K562 (cell line): ENCODE measurements at regions not wholly inside any gene's neighbourhood (a gene's known extent, or its start where the extent isn't known, plus 50 kb on each side); places are given as distances from the start of the nearest gene placed in this dataset.

ENCODE experiments used
- BACH1 ChIP-seq: fragments of 200-800 bp; sonication (Bioruptor generic); IDR thresholded peaks from 2 replicates; pipeline ENCODE4 v1.6.1; 2016; ENCODE audit warnings: missing genetic modification characterization, missing compliant biosample characterization
- CC2D1A ChIP-seq: fragments of 450-650 bp; IDR thresholded peaks from 2 replicates; pipeline ENCODE4 v1.6.1; 2017; ENCODE audit warnings: mild to moderate bottlenecking
- CEBPG ChIP-seq, 3 experiments: fragments of 200-800 bp in 1 of 3; sonication (Bioruptor generic) in 1 of 3; sonication (generic) in 1 of 3; formaldehyde crosslinking in 1 of 3; IDR thresholded peaks in 2 of 3; conservative IDR thresholded peaks in 1 of 3; 2 replicates each; pipeline versions ENCODE4 v1.6.1 to v1.8.0; 2016 to 2022; ENCODE audit warnings: missing compliant biosample characterization in 2 of 3, missing genetic modification characterization in 2 of 3, mild to moderate bottlenecking in 1 of 3, missing genetic modification reagents in 1 of 3
- CREBBP ChIP-seq: IDR thresholded peaks from one replicate; pipeline ENCODE4 v1.6.1; 2012; ENCODE audit warnings: low read depth, mild to moderate bottlenecking, control low read depth, inconsistent platforms, low read length
- DACH1 ChIP-seq: fragments of 450-650 bp; IDR thresholded peaks from 2 replicates; pipeline ENCODE4 v1.6.1; 2018; ENCODE audit not compliant: partially characterized antibody
- HDGF ChIP-seq: fragments of 450-650 bp; IDR thresholded peaks from 2 replicates; pipeline ENCODE4 v1.6.1; 2016
- HIVEP1 ChIP-seq: fragments of 250-450 bp; sonication (Bioruptor Pico); IDR thresholded peaks from 2 replicates; pipeline ENCODE4 v1.4.0; 2020; ENCODE audit warnings: mild to moderate bottlenecking
- HNRNPH1 ChIP-seq: fragments of 200-400 bp; formaldehyde crosslinking; optimal IDR thresholded peaks from 2 replicates; pipeline ENCODE3; 2017; ENCODE audit warnings: low read depth, mild to moderate bottlenecking, low read length, moderate library complexity
- HOXB6 ChIP-seq: fragments of 250-450 bp; sonication (Bioruptor Pico); IDR thresholded peaks from 2 replicates; pipeline ENCODE4 v1.5.1; 2022; ENCODE audit warnings: mild to moderate bottlenecking, borderline replicate concordance
- JUNB ChIP-seq: fragments of 450-650 bp; formaldehyde crosslinking; conservative IDR thresholded peaks from 2 replicates; pipeline ENCODE4 v1.4.0; 2020; ENCODE audit warnings: mild to moderate bottlenecking
- KHSRP ChIP-seq: fragments of 450-650 bp; IDR thresholded peaks from 2 replicates; pipeline ENCODE4 v1.6.1; 2017
- PCBP1 ChIP-seq: fragments of 200-400 bp; formaldehyde crosslinking; IDR thresholded peaks from 2 replicates; pipeline ENCODE4 v1.6.1; 2018; ENCODE audit warnings: mild to moderate bottlenecking, low read depth, low read length; ENCODE audit not compliant: poor library complexity, severe bottlenecking
- SIRT6 ChIP-seq: IDR thresholded peaks from one replicate; pipeline ENCODE4 v1.6.1; 2012; ENCODE audit warnings: low read depth, mild to moderate bottlenecking, control low read depth, inconsistent platforms, low read length, moderate library complexity
- SMAD2 ChIP-seq: fragments of 150-350 bp; IDR thresholded peaks from 2 replicates; pipeline ENCODE4 v1.6.1; 2014; ENCODE audit warnings: low read depth, mild to moderate bottlenecking, low read length
- SMARCE1 ChIP-seq: fragments of 450-650 bp; IDR thresholded peaks from 2 replicates; pipeline ENCODE4 v1.7.1; 2016; ENCODE audit warnings: mild to moderate bottlenecking
- TCF7L2 ChIP-seq: fragments of 150-350 bp; IDR thresholded peaks from 2 replicates; pipeline ENCODE4 v1.6.1; 2016; ENCODE audit warnings: low read depth, mild to moderate bottlenecking, low read length, moderate library complexity
- TCFL5 ChIP-seq: fragments of 250-450 bp; sonication (Bioruptor Pico); conservative IDR thresholded peaks from 2 replicates; pipeline ENCODE4 v1.6.1; 2021; ENCODE audit warnings: mild to moderate bottlenecking, moderate library complexity, matching md5 sums
- TFAM ChIP-seq: fragments of 250-450 bp; sonication (Bioruptor Pico); conservative IDR thresholded peaks from 2 replicates; pipeline ENCODE4 v1.5.0; 2021; ENCODE audit warnings: mild to moderate bottlenecking, moderate library complexity
- ZFP30 ChIP-seq: fragments of 250-450 bp; sonication (Bioruptor Pico); IDR thresholded peaks from 2 replicates; pipeline ENCODE4 v1.8.0; 2022; ENCODE audit warnings: moderate library complexity, mild to moderate bottlenecking, inconsistent platforms, borderline replicate concordance
- ZFPM2 ChIP-seq: fragments of 250-450 bp; sonication (Bioruptor Pico); IDR thresholded peaks from 2 replicates; pipeline ENCODE4 v1.5.1; 2022; ENCODE audit warnings: mild to moderate bottlenecking
- ZNF121 ChIP-seq: sonication (generic); formaldehyde crosslinking; conservative IDR thresholded peaks from 2 replicates; pipeline ENCODE4 v1.8.0; 2022; ENCODE audit warnings: missing genetic modification reagents
- ZNF263 ChIP-seq: sonication (generic); formaldehyde crosslinking; IDR thresholded peaks from 2 replicates; pipeline ENCODE4 v1.8.0; 2022; ENCODE audit warnings: mild to moderate bottlenecking, missing genetic modification reagents, borderline replicate concordance
- TF ChIP-seq, protein P1 (sequence below): fragments of 250-450 bp; sonication (Bioruptor Pico); IDR thresholded peaks from 2 replicates; pipeline ENCODE4 v1.5.1; 2021; ENCODE audit warnings: mild to moderate bottlenecking
- TF ChIP-seq, protein P2 (sequence below): IDR thresholded peaks from 2 replicates; pipeline ENCODE4 v1.6.1; 2012; ENCODE audit warnings: low read depth, low read length, improper control_type of control experiment, borderline replicate concordance
- TF ChIP-seq, protein P3 (sequence below): fragments of 250-450 bp; sonication (Bioruptor Pico); IDR thresholded peaks from 2 replicates; pipeline ENCODE4 v1.8.0; 2022; ENCODE audit warnings: inconsistent platforms, mild to moderate bottlenecking, moderate library complexity, borderline replicate concordance

DNA sequence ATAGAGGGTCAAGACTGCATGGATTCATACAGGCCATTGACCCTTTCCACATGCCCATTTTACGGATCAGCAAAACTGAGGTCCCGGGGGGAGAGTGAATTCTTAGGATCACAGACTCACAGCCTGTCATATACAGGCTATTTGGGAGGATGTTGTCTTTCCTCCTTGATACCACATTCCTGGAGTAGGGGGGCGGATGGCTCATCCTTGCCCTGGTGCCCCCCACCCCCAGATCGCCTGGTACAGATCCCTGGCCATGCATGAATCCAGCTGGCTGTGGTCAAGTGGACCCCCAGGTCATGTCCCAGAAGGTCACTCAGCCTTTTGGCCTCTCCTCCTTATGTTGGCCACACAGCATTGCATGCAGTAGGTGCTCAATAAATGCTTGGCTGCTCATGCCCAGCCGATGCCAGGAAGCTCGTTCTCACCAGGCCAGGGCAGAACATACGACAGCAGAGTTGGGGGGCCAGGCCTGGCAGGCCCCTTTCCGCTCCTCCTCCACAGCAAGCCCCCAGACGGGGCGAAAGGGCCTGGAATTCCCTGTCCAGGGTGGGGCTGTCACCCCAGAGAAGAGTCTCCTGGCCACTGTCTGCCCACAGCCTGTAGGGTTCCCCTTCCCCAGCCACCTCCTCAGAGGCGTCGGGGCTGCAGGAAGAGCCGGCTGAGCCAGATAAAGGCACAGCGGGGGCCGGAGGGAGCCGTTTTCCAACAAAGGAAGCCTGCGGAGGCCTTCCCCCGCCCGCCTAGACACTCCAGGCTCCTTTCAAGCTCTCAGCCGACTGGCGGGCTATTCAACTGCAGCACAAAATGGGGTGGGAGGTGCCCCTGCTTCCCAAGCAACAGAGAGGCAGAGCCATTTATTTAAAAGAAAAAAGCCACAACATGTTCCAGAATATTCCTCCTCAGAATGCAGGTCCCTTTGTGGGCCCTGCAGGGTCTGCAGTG lies 215.7 kb upstream of the CIBAR2 start (continued):
- TF ChIP-seq, protein P1, sequence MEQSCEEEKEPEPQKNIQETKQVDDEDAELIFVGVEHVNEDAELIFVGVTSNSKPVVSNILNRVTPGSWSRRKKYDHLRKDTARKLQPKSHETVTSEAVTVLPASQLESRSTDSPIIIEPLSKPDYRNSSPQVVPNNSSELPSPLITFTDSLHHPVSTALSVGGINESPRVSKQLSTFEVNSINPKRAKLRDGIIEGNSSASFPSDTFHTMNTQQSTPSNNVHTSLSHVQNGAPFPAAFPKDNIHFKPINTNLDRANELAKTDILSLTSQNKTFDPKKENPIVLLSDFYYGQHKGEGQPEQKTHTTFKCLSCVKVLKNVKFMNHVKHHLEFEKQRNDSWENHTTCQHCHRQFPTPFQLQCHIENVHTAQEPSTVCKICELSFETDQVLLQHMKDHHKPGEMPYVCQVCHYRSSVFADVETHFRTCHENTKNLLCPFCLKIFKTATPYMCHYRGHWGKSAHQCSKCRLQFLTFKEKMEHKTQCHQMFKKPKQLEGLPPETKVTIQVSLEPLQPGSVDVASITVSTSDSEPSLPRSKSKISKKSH, result no peak
- peak; percentile 68; the same call in 1 of the 2 replicates for TF ChIP-seq SMARCE1
- TF ChIP-seq CREBBP, result no peak
- no peak for TF ChIP-seq KHSRP
- TF ChIP-seq HIVEP1 (CRISPR knock-in tag), result no peak
- TF ChIP-seq, protein P2, sequence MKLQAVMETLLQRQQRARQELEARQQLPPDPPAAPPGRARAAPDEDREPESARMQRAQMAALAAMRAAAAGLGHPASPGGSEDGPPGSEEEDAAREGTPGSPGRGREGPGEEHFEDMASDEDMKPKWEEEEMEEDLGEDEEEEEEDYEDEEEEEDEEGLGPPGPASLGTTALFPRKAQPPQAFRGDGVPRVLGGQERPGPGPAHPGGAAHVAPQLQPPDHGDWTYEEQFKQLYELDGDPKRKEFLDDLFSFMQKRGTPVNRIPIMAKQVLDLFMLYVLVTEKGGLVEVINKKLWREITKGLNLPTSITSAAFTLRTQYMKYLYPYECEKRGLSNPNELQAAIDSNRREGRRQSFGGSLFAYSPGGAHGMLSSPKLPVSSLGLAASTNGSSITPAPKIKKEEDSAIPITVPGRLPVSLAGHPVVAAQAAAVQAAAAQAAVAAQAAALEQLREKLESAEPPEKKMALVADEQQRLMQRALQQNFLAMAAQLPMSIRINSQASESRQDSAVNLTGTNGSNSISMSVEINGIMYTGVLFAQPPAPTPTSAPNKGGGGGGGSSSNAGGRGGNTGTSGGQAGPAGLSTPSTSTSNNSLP, result no peak
- TF ChIP-seq CEBPG (CRISPR knock-in tag; IDR thresholded peaks at IDR 0.05), result no peak
- no peak for TF ChIP-seq CEBPG (tag; conservative IDR thresholded peaks at IDR 0.05 in 1 of 2, IDR thresholded peaks at IDR 0.05 in 1 of 2)
- TF ChIP-seq ZFPM2 (CRISPR knock-in tag), result no peak
- no peak for TF ChIP-seq JUNB (CRISPR knock-in tag)
- 0 out of 2 replicates have a peak, but pooled peaks have one; percentile 3 for TF ChIP-seq ZNF121 (CRISPR knock-in tag)
- TF ChIP-seq BACH1 (tag), result no peak
- no peak for TF ChIP-seq PCBP1
- no peak for TF ChIP-seq TFAM
- TF ChIP-seq TCF7L2, result no peak
- no peak for TF ChIP-seq SIRT6
- TF ChIP-seq HOXB6, result no peak
- peak; percentile 18; the same call in 1 of the 2 replicates for TF ChIP-seq HDGF
- TF ChIP-seq SMAD2, result no peak
- TF ChIP-seq TCFL5 (CRISPR knock-in tag), result no peak
- no peak for TF ChIP-seq ZNF263 (CRISPR knock-in tag)
- TF ChIP-seq ZFP30 (CRISPR knock-in tag), result no peak
- 0 out of 2 replicates have a peak, but pooled peaks have one; percentile 17 for TF ChIP-seq CC2D1A
- TF ChIP-seq DACH1, result no peak
- TF ChIP-seq, protein P3, sequence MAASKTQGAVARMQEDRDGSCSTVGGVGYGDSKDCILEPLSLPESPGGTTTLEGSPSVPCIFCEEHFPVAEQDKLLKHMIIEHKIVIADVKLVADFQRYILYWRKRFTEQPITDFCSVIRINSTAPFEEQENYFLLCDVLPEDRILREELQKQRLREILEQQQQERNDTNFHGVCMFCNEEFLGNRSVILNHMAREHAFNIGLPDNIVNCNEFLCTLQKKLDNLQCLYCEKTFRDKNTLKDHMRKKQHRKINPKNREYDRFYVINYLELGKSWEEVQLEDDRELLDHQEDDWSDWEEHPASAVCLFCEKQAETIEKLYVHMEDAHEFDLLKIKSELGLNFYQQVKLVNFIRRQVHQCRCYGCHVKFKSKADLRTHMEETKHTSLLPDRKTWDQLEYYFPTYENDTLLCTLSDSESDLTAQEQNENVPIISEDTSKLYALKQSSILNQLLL (CRISPR knock-in tag), result no peak
- TF ChIP-seq HNRNPH1, result no peak
